ENCODE measurements at regions not wholly inside any gene's neighbourhood (a gene's known extent, or its start where the extent isn't known, plus 50 kb on each side); places are given as distances from the start of the nearest gene placed in this dataset.

GRCh38 chr4:136935305-136935704 lies 597.0 kb downstream of the PCDH18 start:
- TF ChIP-seq CTCF (IDR thresholded peaks at IDR 0.05) (no peak), POLR2A (IDR thresholded peaks at IDR 0.05) (no peak)
